A549 (cell line): ENCODE measurements at regions not wholly inside any gene's neighbourhood (a gene's known extent, or its start where the extent isn't known, plus 50 kb on each side); places are given as distances from the start of the nearest gene placed in this dataset.

Experiments used
- ATAC-seq, 2 experiments: fragments of 200-7000 bp in 1 of 2; fragments of >200 bp in 1 of 2; cut with Nextera tagmentation in 1 of 2; cut with Tn5 transposase in 1 of 2; 3 replicates each; pipeline versions ENCODE4 v1.8.0 to v1.9.1; 2018 to 2020; ENCODE audit warnings: mild to moderate bottlenecking in 1 of 2, moderate library complexity in 1 of 2
- CTCF ChIA-PET: fragments of 300-600 bp; sonication (Branson Sonifier 250); formaldehyde crosslinking; extraction: SDS; loops from one replicate; lab custom pipeline; 2021; ENCODE audit warnings: antibody characterized with exemption, inconsistent platforms; lab: Yijun Ruan, JAX
- POLR2A ChIA-PET: fragments of 350-600 bp; formaldehyde crosslinking; extraction: SDS; loops from one replicate; lab custom pipeline; 2021; ENCODE audit warnings: antibody characterized with exemption, inconsistent platforms; lab: Yijun Ruan, JAX
- DNase-seq, 2 experiments: peaks; one replicate each; pipeline versions ENCODE4 v3.0.0 to v3.0.0-alpha.2; 2011 to 2016; ENCODE audit warnings: low read depth in 1 of 2, low spot score in 1 of 2
- FAIRE-seq: peaks from 2 replicates; lab custom pipeline; 2011; peaks lifted over from hg19 to GRCh38; lab: Jason Lieb, UNC
- H3K27ac ChIP-seq, 2 experiments: fragments of >200 bp; sonication (Bioruptor Twin); formaldehyde crosslinking; 3 replicates each; pipeline ENCODE4 v1.5.1; 2016 to 2017
- H3K4me1 ChIP-seq: fragments of >200 bp; sonication (Bioruptor Twin); formaldehyde crosslinking; 3 replicates; pipeline ENCODE4 v1.6.1; 2016
- H3K4me2 ChIP-seq: fragments of >200 bp; sonication (Bioruptor Twin); formaldehyde crosslinking; 3 replicates; pipeline ENCODE4 v1.6.1; 2016
- H3K4me3 ChIP-seq: fragments of >200 bp; sonication (Bioruptor Twin); formaldehyde crosslinking; 3 replicates; pipeline ENCODE4 v1.5.1; 2016
- H3K9me3 ChIP-seq: fragments of >200 bp; sonication (Bioruptor Twin); formaldehyde crosslinking; 3 replicates; pipeline ENCODE4 v1.6.1; 2016
- BHLHE40 ChIP-seq: IDR thresholded peaks from 2 replicates; pipeline ENCODE4 v1.6.1; 2012; ENCODE audit warnings: low read depth, low read length, inconsistent platforms
- CBX8 ChIP-seq: fragments of 200-600 bp; sonication (generic); IDR thresholded peaks from 2 replicates; pipeline ENCODE4 v1.6.1; 2016
- FOSL2 ChIP-seq, 2 experiments: fragments of 450-650 bp in 1 of 2; fragments of >200 bp in 1 of 2; sonication (Bioruptor Twin) in 1 of 2; formaldehyde crosslinking; IDR thresholded peaks; 2 replicates each; pipeline versions ENCODE4 v1.5.0 to v1.6.1; 2016 to 2020; ENCODE audit warnings: mild to moderate bottlenecking in 1 of 2, moderate library complexity in 1 of 2
- FOXS1 ChIP-seq: fragments of 250-450 bp; sonication (Bioruptor Pico); IDR thresholded peaks from 2 replicates; pipeline ENCODE4 v1.5.0; 2020; ENCODE audit warnings: mild to moderate bottlenecking, moderate library complexity
- GATA3 ChIP-seq: IDR thresholded peaks from 2 replicates; pipeline ENCODE4 v1.6.1; 2012; ENCODE audit warnings: borderline replicate concordance
- HOXB13 ChIP-seq: fragments of 250-450 bp; sonication (Bioruptor Pico); IDR thresholded peaks from 2 replicates; pipeline ENCODE4 v1.5.0; 2020; ENCODE audit warnings: low read depth, mild to moderate bottlenecking, moderate library complexity
- HOXB5 ChIP-seq: fragments of 250-450 bp; sonication (Bioruptor Pico); IDR thresholded peaks from 2 replicates; pipeline ENCODE4 v1.5.0; 2020; ENCODE audit warnings: mild to moderate bottlenecking, moderate library complexity
- JUN ChIP-seq, 2 experiments: fragments of >200 bp; sonication (Bioruptor Twin); formaldehyde crosslinking; IDR thresholded peaks; 2 replicates in 1 of 2; 3 replicates in 1 of 2; pipeline ENCODE4 v1.6.1; 2016 to 2017
- JUNB ChIP-seq: fragments of >200 bp; sonication (Bioruptor Twin); formaldehyde crosslinking; IDR thresholded peaks from 2 replicates; pipeline ENCODE4 v1.6.1; 2016
- MAZ ChIP-seq: fragments of 150-350 bp; IDR thresholded peaks from 2 replicates; pipeline ENCODE4 v1.6.1; 2014; ENCODE audit warnings: antibody characterized with exemption, low read depth, low read length, borderline replicate concordance
- NFE2L2 ChIP-seq: fragments of 150-350 bp; conservative IDR thresholded peaks from 2 replicates; pipeline ENCODE4 v1.6.1; 2014; ENCODE audit warnings: low read length
- NR3C1 ChIP-seq: fragments of >200 bp; sonication (Bioruptor Twin); formaldehyde crosslinking; IDR thresholded peaks from 3 replicates; pipeline ENCODE4 v1.6.1; 2017
- RARB ChIP-seq: fragments of 250-450 bp; sonication (Bioruptor Pico); IDR thresholded peaks from 2 replicates; pipeline ENCODE4 v1.8.0; 2021; ENCODE audit warnings: mild to moderate bottlenecking, moderate library complexity
- RCOR1 ChIP-seq: fragments of 150-350 bp; IDR thresholded peaks from 2 replicates; pipeline ENCODE4 v1.6.1; 2014; ENCODE audit warnings: antibody characterized with exemption, low read length, low read depth
- SMC3 ChIP-seq: fragments of >200 bp; sonication (Bioruptor Twin); formaldehyde crosslinking; IDR thresholded peaks from 3 replicates; pipeline ENCODE4 v1.6.1; 2018; ENCODE audit warnings: inconsistent platforms
- TFCP2L1 ChIP-seq: fragments of 250-450 bp; sonication (Bioruptor Pico); IDR thresholded peaks from 2 replicates; pipeline ENCODE4 v1.5.0; 2021; ENCODE audit warnings: mild to moderate bottlenecking
- ZNF302 ChIP-seq: fragments of 250-450 bp; sonication (Bioruptor Pico); IDR thresholded peaks from 2 replicates; pipeline ENCODE4 v1.9.0; 2021; ENCODE audit warnings: inconsistent platforms, mild to moderate bottlenecking, moderate library complexity
- WGBS: methylation state at CpG from one replicate; pipeline ENCODE4 v1.1.6; 2017; ENCODE audit errors: missing lambda C conversion rate; 5-methylcytosine and 5-hydroxymethylcytosine counted together
- TF ChIP-seq, protein P1 (sequence below): IDR thresholded peaks from 2 replicates; pipeline ENCODE4 v1.6.1; 2012
- TF ChIP-seq, protein P2 (sequence below): fragments of >200 bp; sonication (Bioruptor Twin); formaldehyde crosslinking; IDR thresholded peaks from 2 replicates; pipeline ENCODE4 v1.6.1; 2016
- TF ChIP-seq, protein P3 (sequence below): fragments of 450-650 bp; IDR thresholded peaks from 2 replicates; pipeline ENCODE4 v1.6.1; 2014; ENCODE audit warnings: antibody characterized with exemption
- TF ChIP-seq, protein P4 (sequence below): fragments of 250-450 bp; sonication (Bioruptor Pico); IDR thresholded peaks from 2 replicates; pipeline ENCODE4 v1.5.0; 2020; ENCODE audit warnings: low read depth, mild to moderate bottlenecking, moderate library complexity
- TF ChIP-seq, protein P5 (sequence below): IDR thresholded peaks from 2 replicates; pipeline ENCODE4 v1.6.1; 2012
- TF ChIP-seq, protein P6 (sequence below): fragments of 200-600 bp; sonication (generic); IDR thresholded peaks from 2 replicates; pipeline ENCODE4 v1.6.1; 2016; ENCODE audit warnings: antibody characterized with exemption, mild to moderate bottlenecking, moderate library complexity
- TF ChIP-seq, protein P7 (sequence below): fragments of 150-350 bp; IDR thresholded peaks from 2 replicates; pipeline ENCODE4 v1.6.1; 2014; ENCODE audit warnings: low read depth, mild to moderate bottlenecking, low read length
- TF ChIP-seq, protein P8 (sequence below): IDR thresholded peaks from 2 replicates; pipeline ENCODE4 v1.6.1; 2012; ENCODE audit warnings: low read depth, borderline replicate concordance

DNA sequence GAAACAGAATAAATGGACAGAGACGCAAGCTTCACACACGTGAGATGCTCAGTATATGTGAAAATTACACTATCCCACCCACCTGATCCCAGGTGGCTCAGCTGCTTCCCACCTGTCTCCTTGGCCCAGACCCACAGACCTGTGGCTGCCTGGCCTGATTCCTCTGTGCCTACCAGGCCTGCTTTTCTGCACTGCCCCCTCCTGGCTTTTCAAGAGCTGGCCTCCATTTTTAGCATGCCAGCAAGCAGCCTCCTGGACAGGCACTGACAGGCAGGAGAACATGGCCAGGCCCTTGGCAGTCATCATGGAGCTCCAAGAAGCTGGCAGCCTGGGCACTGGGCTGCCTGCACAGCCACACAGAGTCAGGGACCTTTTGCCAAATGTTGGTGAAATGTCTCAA, 79.5 kb upstream of the HMGXB4 start (continued):
- TF ChIP-seq, protein P1, sequence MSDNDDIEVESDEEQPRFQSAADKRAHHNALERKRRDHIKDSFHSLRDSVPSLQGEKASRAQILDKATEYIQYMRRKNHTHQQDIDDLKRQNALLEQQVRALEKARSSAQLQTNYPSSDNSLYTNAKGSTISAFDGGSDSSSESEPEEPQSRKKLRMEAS = no peak
- TF ChIP-seq, protein P2, sequence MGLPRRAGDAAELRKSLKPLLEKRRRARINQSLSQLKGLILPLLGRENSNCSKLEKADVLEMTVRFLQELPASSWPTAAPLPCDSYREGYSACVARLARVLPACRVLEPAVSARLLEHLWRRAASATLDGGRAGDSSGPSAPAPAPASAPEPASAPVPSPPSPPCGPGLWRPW = no peak
- no peak for TF ChIP-seq JUN (IDR thresholded peaks at IDR 0.05)

DNA sequence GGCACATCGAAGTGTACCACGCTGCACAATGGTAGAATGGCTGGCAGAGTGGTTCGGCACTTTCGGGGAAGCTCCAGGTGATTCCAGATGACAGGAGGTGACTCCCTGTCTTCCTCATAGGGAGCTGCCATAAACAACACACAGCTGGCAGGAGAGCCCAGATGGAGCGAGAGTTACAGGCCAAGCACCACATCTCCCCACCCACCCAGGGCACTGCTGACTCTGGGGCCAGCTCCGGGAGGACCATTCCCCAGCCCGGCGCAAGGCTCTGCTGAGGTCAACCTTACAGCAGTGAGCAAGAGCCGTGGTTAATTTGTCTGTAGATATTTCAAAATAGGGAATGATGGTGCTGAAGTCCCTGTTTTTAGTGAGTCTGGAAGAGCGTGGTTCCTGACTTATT, 78.8 kb upstream of the HMGXB4 start:
- ATAC-seq = no peak
- ChIA-PET POLR2A (no interaction called here), CTCF (interaction anchor here (0.9 kb wide), 1 partner anchor 52 kb away, joined by 3 read pairs; no protein-coding TSS in a partner anchor)
- FAIRE-seq = no peak
- Histone ChIP-seq H3K9me3 (no peaks in the 10 kb centered on the region), H3K27ac (no peak overlapping the region), H3K4me2 (no peak overlapping the region), H3K4me3 (no peak overlapping the region), H3K4me1 (no peaks in the 10 kb centered on the region)
- no peak for DNase-seq
- 81% methylated on average over 10 of the region's 10 CpGs for WGBS
- TF ChIP-seq HOXB13 (CRISPR knock-in tag) = no peak
- TF ChIP-seq RARB (CRISPR knock-in tag) = no peak
- TF ChIP-seq SMC3 = no peak
- no peak for TF ChIP-seq BHLHE40
- TF ChIP-seq RCOR1 = no peak
- no peak for TF ChIP-seq CBX8
- TF ChIP-seq, all 56 proteins: peak for 0

DNA sequence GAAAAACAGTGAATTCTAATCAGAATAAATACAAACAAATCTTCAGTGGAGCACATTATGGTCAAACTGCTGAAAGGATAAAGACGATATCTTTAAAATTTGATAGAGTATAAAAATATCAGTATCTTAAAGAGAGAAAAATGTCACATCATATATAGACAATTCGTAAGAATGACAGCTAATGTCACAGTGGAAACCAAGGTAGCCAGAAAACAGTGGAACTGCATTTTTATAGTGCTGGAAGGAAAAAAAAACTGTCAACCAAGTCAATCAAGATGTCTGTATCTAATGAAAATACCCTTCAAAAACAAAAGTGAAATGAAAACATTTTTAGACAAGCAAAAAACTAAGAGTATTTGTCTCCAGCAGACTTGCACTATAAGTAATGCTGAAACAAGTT, 73.4 kb upstream of the HMGXB4 start:
- FAIRE-seq = no peak
- Histone ChIP-seq H3K4me2 (no peak overlapping the region), H3K4me3 (no peak overlapping the region)
- no peak for ATAC-seq
- TF ChIP-seq GATA3 (no peak), JUNB (no peak)
- TF ChIP-seq, protein P3, sequence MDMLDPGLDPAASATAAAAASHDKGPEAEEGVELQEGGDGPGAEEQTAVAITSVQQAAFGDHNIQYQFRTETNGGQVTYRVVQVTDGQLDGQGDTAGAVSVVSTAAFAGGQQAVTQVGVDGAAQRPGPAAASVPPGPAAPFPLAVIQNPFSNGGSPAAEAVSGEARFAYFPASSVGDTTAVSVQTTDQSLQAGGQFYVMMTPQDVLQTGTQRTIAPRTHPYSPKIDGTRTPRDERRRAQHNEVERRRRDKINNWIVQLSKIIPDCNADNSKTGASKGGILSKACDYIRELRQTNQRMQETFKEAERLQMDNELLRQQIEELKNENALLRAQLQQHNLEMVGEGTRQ = no peak
- TF ChIP-seq, protein P4, sequence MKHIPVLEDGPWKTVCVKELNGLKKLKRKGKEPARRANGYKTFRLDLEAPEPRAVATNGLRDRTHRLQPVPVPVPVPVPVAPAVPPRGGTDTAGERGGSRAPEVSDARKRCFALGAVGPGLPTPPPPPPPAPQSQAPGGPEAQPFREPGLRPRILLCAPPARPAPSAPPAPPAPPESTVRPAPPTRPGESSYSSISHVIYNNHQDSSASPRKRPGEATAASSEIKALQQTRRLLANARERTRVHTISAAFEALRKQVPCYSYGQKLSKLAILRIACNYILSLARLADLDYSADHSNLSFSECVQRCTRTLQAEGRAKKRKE (CRISPR knock-in tag) = no peak
- TF ChIP-seq, all 56 proteins: peak for 0
- ChIA-PET POLR2A (no interaction called here), CTCF (no interaction called here)
- H3K4me1 ChIP-seq = no peaks in the 10 kb centered on the region
- peaks cover under 1% of the 10 kb centered on the region; the same call in 1 of the 3 replicates for H3K9me3 ChIP-seq
- no peak for DNase-seq
- 32% methylated on average over 2 of the region's 2 CpGs for WGBS
- H3K27ac ChIP-seq = no peak overlapping the region

DNA sequence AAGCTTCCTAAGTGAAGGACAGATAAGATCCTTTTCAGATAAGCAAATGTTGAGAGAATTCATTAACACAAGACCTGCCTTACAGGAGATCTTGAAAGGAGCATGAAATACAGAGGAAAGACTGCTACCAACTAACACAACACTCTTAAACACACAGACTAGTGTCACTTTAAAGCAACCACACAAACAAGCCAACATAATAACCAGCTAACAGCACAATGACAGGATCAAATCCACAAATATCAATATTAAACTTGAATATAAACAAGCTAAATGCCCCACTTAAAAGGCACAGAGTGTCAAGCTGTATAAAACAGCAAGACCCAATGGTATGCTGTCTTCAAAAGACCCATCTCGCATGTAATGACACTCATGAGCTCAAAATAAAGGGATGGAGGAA, 70.8 kb upstream of the HMGXB4 start:
- Histone ChIP-seq H3K4me2 (no peak overlapping the region), H3K27ac (no peak overlapping the region), H3K9me3 (peaks cover 13% of the 10 kb centered on the region; the same call in 2 of the 3 replicates), H3K4me3 (no peak overlapping the region), H3K4me1 (no peaks in the 10 kb centered on the region)
- WGBS = 9% methylated on average over 1 of the region's 1 CpG
- FAIRE-seq = no peak
- TF ChIP-seq ZNF302 (CRISPR knock-in tag) (no peak), HOXB5 (CRISPR knock-in tag) (no peak), TFCP2L1 (no peak), JUNB (no peak), NR3C1 (no peak), FOSL2 (IDR thresholded peaks at IDR 0.05) (no peak), FOSL2 (CRISPR knock-in tag; IDR thresholded peaks at IDR 0.05) (no peak), MAZ (no peak), FOXS1 (CRISPR knock-in tag) (no peak), NFE2L2 (no peak)
- TF ChIP-seq, protein P5, sequence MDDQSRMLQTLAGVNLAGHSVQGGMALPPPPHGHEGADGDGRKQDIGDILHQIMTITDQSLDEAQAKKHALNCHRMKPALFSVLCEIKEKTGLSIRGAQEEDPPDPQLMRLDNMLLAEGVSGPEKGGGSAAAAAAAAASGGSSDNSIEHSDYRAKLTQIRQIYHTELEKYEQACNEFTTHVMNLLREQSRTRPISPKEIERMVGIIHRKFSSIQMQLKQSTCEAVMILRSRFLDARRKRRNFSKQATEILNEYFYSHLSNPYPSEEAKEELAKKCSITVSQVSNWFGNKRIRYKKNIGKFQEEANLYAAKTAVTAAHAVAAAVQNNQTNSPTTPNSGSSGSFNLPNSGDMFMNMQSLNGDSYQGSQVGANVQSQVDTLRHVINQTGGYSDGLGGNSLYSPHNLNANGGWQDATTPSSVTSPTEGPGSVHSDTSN = no peak
- TF ChIP-seq, protein P6, sequence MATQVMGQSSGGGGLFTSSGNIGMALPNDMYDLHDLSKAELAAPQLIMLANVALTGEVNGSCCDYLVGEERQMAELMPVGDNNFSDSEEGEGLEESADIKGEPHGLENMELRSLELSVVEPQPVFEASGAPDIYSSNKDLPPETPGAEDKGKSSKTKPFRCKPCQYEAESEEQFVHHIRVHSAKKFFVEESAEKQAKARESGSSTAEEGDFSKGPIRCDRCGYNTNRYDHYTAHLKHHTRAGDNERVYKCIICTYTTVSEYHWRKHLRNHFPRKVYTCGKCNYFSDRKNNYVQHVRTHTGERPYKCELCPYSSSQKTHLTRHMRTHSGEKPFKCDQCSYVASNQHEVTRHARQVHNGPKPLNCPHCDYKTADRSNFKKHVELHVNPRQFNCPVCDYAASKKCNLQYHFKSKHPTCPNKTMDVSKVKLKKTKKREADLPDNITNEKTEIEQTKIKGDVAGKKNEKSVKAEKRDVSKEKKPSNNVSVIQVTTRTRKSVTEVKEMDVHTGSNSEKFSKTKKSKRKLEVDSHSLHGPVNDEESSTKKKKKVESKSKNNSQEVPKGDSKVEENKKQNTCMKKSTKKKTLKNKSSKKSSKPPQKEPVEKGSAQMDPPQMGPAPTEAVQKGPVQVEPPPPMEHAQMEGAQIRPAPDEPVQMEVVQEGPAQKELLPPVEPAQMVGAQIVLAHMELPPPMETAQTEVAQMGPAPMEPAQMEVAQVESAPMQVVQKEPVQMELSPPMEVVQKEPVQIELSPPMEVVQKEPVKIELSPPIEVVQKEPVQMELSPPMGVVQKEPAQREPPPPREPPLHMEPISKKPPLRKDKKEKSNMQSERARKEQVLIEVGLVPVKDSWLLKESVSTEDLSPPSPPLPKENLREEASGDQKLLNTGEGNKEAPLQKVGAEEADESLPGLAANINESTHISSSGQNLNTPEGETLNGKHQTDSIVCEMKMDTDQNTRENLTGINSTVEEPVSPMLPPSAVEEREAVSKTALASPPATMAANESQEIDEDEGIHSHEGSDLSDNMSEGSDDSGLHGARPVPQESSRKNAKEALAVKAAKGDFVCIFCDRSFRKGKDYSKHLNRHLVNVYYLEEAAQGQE = no peak
- TF ChIP-seq, protein P7, sequence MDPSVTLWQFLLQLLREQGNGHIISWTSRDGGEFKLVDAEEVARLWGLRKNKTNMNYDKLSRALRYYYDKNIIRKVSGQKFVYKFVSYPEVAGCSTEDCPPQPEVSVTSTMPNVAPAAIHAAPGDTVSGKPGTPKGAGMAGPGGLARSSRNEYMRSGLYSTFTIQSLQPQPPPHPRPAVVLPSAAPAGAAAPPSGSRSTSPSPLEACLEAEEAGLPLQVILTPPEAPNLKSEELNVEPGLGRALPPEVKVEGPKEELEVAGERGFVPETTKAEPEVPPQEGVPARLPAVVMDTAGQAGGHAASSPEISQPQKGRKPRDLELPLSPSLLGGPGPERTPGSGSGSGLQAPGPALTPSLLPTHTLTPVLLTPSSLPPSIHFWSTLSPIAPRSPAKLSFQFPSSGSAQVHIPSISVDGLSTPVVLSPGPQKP = no peak
- TF ChIP-seq, protein P8, sequence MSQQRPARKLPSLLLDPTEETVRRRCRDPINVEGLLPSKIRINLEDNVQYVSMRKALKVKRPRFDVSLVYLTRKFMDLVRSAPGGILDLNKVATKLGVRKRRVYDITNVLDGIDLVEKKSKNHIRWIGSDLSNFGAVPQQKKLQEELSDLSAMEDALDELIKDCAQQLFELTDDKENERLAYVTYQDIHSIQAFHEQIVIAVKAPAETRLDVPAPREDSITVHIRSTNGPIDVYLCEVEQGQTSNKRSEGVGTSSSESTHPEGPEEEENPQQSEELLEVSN = no peak
- DNase-seq = no peak
- CTCF ChIA-PET = interaction anchor here (1.9 kb wide), 1 partner anchor 36 kb away, joined by 8 read pairs; no protein-coding TSS in a partner anchor
- POLR2A ChIA-PET = no interaction called here
- no peak for ATAC-seq
